ENCODE measurements at regions not wholly inside any gene's neighbourhood (a gene's known extent, or its start where the extent isn't known, plus 50 kb on each side); places are given as distances from the start of the nearest gene placed in this dataset.

GRCh38 chr12:91663310-91663709, 480.7 kb upstream of the DCN start:
- no peaks in the 10 kb centered on the region for H3K27me3 ChIP-seq (replicated peaks; ENCODE audit: control insufficient read depth, insufficient read depth, low read length)
- TF ChIP-seq CTCF (IDR thresholded peaks at IDR 0.05; ENCODE audit: insufficient read depth, low read length, poor library complexity, severe bottlenecking), result no peak
- H3K4me3 ChIP-seq (replicated peaks; ENCODE audit: low read depth, low read length), result no peak overlapping the region

DNA sequence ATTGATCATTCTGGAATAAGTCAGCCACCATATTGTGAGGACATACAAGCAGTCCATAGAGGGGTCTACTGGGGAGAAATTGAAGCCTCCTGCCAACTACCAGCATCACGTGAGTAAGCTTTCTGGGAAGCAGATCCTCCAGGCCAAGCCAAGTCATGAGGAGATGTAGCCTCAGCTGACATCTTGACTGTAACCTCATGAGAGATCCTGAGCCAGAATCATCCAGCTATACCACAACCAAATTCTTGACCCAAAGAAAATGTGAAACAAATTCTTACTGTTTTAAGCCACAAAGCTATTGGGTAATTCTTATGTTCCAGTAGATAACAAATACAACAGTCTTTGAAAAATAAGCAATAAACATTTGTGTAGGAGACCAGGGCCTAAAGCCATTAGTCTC, 479.4 kb upstream of the DCN start:
- no peaks in the 10 kb centered on the region for H3K27me3 ChIP-seq (replicated peaks; ENCODE audit: control insufficient read depth, insufficient read depth, low read length)
- no peak for TF ChIP-seq CTCF (IDR thresholded peaks at IDR 0.05; ENCODE audit: insufficient read depth, low read length, poor library complexity, severe bottlenecking)
- H3K36me3 ChIP-seq (ENCODE audit: control insufficient read depth, insufficient read depth, low read length), result no peaks in the 10 kb centered on the region
- no peak overlapping the region for H3K4me3 ChIP-seq (replicated peaks; ENCODE audit: low read depth, low read length)
- no peak for DNase-seq (ENCODE audit: extremely low read depth, insufficient read length)

More at GRCh38 chr12:91663310-91663709, 480.7 kb upstream of the DCN start:
- DNase-seq (ENCODE audit: extremely low read depth, insufficient read length), result no peak
- no peaks in the 10 kb centered on the region for H3K36me3 ChIP-seq (ENCODE audit: control insufficient read depth, insufficient read depth, low read length)

DNA sequence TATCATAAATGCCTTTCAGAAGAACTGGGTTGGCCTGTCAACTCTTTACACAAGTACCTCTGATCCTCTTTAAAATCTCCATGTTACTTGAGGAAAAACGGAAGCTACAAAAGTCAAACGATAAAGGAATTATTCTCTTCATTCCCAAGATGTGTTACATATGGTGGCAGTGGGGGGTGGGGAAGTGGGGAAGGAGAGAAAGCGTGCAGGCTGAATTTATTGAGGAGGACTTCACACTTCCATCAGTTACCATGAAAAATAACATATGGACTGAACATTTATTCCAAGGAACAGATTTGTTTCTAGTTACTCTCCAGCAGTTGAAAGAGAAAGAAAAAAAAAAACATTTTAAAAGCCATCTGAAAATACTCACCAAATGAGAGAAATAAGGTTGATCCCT, 474.4 kb upstream of the DCN start:
- no peak for TF ChIP-seq CTCF (IDR thresholded peaks at IDR 0.05; ENCODE audit: insufficient read depth, low read length, poor library complexity, severe bottlenecking)
- Histone ChIP-seq H3K36me3 (ENCODE audit: control insufficient read depth, insufficient read depth, low read length) (no peaks in the 10 kb centered on the region), H3K4me3 (replicated peaks; ENCODE audit: low read depth, low read length) (no peak overlapping the region), H3K27me3 (replicated peaks; ENCODE audit: control insufficient read depth, insufficient read depth, low read length) (no peaks in the 10 kb centered on the region)
- no peak for DNase-seq (ENCODE audit: extremely low read depth, insufficient read length)

DNA sequence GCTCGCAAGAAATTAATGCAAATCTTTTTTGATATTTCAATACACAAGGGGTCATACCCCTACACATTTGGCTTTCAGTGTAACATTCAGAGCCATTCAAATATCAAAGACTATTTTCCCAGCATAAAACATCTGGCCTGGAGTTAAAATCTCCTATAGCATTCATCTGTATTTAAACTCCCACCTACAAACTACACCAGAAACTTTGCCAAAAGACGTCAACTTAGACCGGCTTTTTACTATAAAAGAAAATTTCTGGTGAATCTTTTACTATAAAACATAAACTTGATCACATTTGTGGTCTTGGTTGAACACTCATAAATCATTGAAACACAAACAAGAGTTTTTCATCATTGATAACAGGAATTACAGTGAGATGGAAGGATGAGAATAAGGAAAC, 473.3 kb upstream of the DCN start:
- no peak for DNase-seq (ENCODE audit: extremely low read depth, insufficient read length)
- H3K36me3 ChIP-seq (ENCODE audit: control insufficient read depth, insufficient read depth, low read length), result no peaks in the 10 kb centered on the region
- no peak for TF ChIP-seq CTCF (IDR thresholded peaks at IDR 0.05; ENCODE audit: insufficient read depth, low read length, poor library complexity, severe bottlenecking)
- H3K27me3 ChIP-seq (replicated peaks; ENCODE audit: control insufficient read depth, insufficient read depth, low read length), result no peaks in the 10 kb centered on the region
- H3K4me3 ChIP-seq (replicated peaks; ENCODE audit: low read depth, low read length), result no peak overlapping the region

DNA sequence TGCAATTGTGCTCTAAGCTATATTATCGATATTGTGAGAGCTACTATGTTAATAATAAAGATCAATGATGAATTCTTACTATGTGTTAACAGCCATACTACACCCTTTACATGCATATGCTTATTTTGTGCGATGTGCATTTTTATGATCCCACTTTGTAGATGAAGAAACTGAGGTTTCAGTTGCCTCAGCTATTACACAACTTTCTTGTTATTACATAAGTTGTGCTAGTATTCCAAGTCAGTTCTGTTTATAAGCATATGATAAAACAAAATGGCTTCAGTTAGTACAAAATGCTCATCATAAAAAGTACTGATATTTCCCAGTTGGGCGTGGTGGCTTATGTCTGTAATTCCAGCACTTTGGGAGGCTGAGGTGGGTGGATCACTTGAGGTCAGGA, 471.5 kb upstream of the DCN start:
- Histone ChIP-seq H3K4me3 (replicated peaks; ENCODE audit: low read depth, low read length) (no peak overlapping the region), H3K27me3 (replicated peaks; ENCODE audit: control insufficient read depth, insufficient read depth, low read length) (no peaks in the 10 kb centered on the region), H3K36me3 (ENCODE audit: control insufficient read depth, insufficient read depth, low read length) (no peaks in the 10 kb centered on the region)
- DNase-seq (ENCODE audit: extremely low read depth, insufficient read length), result no peak
- no peak for TF ChIP-seq CTCF (IDR thresholded peaks at IDR 0.05; ENCODE audit: insufficient read depth, low read length, poor library complexity, severe bottlenecking)

DNA sequence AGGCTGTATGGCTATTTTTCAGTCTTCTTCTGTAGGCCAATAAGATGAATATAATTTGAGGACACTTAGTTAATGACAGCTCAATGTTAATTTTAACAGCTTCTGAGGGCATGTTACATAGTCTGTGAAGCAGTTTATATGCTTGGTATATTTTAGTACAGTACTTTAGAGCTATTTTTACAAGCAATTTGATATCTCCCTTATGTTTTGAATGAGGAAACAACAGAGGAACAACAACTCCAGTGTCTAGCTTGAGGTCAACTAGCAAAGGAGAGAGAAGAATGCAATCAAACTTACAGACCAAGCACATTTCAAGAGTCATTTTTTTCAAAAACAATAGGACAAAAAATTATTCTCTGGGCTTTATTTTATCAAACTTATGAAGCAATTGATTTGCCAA, 469.1 kb upstream of the DCN start:
- Histone ChIP-seq H3K4me3 (replicated peaks; ENCODE audit: low read depth, low read length) (no peak overlapping the region), H3K36me3 (ENCODE audit: control insufficient read depth, insufficient read depth, low read length) (no peaks in the 10 kb centered on the region), H3K27me3 (replicated peaks; ENCODE audit: control insufficient read depth, insufficient read depth, low read length) (no peaks in the 10 kb centered on the region)
- DNase-seq (ENCODE audit: extremely low read depth, insufficient read length), result no peak
- no peak for TF ChIP-seq CTCF (IDR thresholded peaks at IDR 0.05; ENCODE audit: insufficient read depth, low read length, poor library complexity, severe bottlenecking)

Measured in GM06990 (cell line).